ENCODE measurements at regions not wholly inside any gene's neighbourhood (a gene's known extent, or its start where the extent isn't known, plus 50 kb on each side); places are given as distances from the start of the nearest gene placed in this dataset.

DNA sequence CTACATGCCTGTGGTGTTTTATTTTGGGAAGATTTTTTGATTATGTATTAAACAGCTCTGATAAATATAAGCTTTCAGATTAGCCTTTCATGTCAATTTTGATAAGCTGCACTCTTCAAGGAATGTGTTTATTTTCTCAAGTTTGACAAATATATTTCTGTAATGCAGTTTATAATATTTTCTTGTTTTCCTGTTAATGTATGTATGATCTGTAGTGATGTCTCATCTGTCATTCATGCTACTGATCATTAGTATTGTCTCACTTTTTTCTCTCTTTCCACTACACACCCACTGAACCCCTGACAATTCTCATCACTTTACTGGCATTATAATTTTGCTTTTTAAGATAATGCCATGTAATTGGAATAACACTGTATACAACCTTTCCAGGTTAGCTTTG is 100.9 kb downstream of the TMEM18 start:
- DNase-seq (ENCODE audit: low read depth in 4 of 4, low spot score in 1 of 4), result no peak

GRCh38 chr2:575727-576236 is 101.4 kb downstream of the TMEM18 start:
- DNase-seq (ENCODE audit: low read depth in 4 of 4, low spot score in 1 of 4), result no peak

DNA sequence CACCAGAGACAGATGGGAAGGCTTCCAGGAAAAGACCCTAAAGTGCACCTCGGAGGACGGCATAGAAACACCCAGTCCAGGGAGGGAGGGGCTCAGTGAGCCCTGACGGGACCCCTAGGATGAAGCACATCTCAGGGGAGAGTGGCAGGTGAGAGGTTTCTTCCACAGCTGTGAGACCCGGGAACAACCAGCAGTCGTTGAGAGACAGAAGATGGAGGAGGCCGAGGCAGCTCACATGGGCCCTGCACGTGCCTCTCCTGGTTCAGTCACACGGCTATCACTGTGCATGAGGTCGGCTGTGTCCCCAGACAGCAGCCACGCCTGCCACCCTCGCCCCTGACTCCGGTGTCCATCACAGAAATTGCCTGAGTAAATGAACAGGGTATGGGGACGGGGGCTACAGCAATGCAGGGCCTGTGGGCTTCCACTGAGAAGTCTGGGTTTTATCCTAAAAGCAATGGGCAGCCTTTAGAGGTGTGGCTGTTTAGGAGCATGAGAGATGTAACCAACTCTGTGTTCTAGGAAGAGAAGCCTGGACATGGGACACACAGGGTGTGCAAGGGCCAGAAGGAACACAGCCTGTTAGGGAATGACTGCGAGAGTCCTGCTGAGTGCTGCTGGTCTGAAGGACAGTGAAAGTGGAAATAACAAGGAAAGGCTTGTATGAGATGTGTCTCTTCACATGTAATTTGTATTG is 102.0 kb downstream of the TMEM18 start:
- DNase-seq (ENCODE audit: low read depth in 4 of 4, low spot score in 1 of 4), result no peak

DNA sequence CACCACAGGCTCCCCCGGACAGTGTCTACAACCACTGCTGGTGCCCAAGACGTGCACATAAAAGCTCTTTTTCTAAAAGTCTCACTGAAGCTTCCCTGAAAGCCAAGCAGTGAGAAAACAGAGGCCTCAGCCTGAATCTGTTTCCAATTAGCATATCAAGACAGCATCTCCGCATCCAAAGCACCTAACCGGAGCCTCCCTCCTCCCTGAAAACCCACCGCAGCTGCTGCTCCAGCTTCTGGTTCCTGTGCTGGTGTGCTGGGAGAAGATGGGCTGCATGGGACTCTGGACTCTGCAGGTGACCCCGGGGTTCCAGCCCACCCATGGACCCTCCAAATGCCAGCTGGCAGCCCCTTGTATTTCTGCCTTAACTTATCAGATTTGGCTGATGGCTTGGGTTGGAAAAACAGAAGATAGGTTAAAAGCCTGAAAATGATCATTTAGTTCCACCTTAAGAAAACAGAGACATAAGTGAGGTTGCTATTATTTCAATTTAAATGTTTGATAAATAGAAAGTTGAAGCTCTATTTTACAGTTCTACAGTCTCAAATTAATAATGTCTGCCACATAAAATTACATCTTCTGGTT is 103.3 kb downstream of the TMEM18 start:
- no peak for DNase-seq (ENCODE audit: low read depth in 4 of 4, low spot score in 1 of 4)

- DNase-seq (ENCODE audit: low read depth in 4 of 4, low spot score in 1 of 4), result no peak
Observed at GRCh38 chr2:573025-573424, 104.2 kb downstream of the TMEM18 start.

DNA sequence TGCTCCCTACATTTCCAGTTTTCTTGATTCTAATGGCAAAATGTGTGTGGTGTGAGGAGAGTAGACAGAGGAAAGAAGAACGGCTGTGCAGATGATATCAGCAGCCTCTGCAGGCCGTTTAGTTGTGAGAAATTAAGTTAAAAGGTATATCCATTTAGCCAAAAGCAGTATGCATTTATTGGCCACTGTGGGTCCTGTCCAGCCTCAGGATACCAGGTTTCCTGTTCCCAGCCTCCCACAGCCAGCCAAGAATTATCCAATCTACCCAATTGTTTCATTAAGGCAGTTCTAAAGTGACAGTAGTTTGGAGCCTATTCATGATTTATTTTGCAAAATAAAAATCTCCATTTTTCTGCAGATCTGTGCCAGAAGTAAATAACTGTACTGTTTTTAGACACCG is 107.5 kb downstream of the TMEM18 start:
- no peak for DNase-seq (ENCODE audit: low read depth in 4 of 4, low spot score in 1 of 4)

DNA sequence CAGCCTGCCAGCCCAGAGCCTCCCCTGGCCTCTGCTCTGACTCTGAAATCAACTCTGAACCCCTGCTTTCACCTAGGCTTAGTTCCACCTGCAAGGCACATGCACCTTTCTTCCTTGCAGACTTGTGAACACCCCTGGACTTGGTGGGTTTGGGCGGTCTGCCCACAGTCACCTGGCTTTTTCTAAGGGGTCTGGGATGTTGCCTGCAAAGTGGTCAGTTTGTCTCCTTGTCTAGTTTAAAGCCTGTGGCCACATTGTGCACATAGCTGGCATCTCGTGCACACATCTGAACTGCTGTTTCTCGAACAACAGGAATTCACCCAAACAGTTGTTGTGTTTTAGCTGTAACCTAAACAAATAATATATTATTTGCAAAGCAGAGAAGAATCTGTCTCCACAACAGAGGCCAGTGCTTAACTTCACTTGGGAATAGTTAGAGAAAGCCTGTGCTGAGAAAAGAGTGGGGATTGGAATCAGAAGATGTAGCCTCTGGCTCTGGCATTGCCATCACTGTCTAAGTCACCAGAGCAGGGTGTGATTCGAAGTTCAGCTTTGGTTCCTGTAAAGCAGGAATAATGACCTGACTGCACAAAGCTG is 108.5 kb downstream of the TMEM18 start:
- no peak for DNase-seq (ENCODE audit: low read depth in 4 of 4, low spot score in 1 of 4)

GRCh38 chr2:567865-568638 is 109.2 kb downstream of the TMEM18 start:
- DNase-seq (ENCODE audit: low read depth in 4 of 4, low spot score in 1 of 4), result no peak

GRCh38 chr2:567496-567864 is 109.7 kb downstream of the TMEM18 start:
- no peak for DNase-seq (ENCODE audit: low read depth in 4 of 4, low spot score in 1 of 4)

GRCh38 chr2:566379-567313 is 110.6 kb downstream of the TMEM18 start:
- DNase-seq (ENCODE audit: low read depth in 4 of 4, low spot score in 1 of 4), result no peak

GRCh38 chr2:564471-565181 is 112.6 kb downstream of the TMEM18 start:
- no peak for DNase-seq (ENCODE audit: low read depth in 4 of 4, low spot score in 1 of 4)

DNA sequence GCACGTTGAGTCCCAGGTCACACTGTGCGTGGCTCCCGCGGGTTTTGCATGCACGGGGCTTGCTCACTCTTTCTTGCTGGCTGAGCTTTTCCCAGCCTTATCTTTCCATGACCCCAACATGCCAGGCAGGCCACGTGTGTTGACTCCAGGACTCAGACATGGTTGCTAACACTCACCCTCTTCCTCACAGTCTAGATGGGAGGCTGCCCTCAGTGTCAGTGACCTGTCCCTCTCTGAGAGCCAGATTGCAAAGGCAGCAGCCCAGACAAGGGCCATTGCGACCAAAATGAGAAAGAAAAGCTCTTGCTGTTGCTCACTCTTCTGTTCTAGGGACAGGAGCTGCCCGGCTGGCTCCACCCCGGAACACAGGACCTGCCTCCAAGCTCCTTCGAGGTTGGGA is 113.7 kb downstream of the TMEM18 start:
- DNase-seq (ENCODE audit: low read depth in 4 of 4, low spot score in 1 of 4), result no peak

DNA sequence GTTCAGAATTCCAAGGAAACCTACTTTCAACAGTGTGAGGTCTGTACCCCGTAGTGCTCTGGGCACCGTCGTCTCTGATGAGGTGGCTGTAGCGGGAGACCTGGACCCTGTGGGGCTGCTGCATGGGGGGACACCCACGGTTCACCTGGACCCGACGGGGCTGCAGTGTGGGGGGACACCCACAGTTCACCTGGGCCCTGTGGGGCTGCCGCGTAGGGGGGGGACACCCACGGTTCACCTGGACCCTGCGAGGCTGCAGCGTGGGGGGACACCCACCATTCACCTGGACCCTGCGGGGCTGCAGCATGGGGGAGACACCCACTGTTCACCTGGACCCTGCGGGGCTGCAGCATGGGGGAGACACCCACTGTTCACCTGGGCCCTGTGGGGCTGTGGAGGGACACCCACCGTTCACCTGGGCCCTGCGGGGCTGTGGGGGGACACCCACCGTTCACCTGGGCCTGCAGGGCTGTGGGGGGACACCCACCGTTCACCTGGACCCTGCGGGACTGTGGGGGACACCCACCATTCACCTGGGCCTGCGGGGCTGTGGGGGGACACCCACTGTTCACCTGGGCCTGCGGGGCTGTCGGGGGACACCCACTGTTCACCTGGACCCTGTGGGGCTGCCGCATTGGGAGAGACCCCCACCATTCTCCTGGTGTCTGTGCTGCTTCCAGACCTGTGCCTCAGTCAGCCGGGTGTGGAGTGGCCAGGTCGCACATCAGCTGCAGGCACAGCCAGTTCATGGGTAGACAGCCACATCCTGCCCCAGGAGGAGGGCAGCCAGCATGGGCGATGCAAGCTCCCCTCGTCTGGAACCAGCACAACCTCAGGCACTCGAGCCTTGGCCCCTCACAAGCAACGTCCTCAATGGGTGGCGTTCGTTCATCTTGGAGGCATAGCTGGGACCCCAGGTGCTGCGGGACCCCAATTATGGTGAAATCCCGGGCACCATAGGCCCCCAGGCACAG is 114.5 kb downstream of the TMEM18 start:
- DNase-seq (ENCODE audit: low read depth in 4 of 4, low spot score in 1 of 4), result no peak

DNA sequence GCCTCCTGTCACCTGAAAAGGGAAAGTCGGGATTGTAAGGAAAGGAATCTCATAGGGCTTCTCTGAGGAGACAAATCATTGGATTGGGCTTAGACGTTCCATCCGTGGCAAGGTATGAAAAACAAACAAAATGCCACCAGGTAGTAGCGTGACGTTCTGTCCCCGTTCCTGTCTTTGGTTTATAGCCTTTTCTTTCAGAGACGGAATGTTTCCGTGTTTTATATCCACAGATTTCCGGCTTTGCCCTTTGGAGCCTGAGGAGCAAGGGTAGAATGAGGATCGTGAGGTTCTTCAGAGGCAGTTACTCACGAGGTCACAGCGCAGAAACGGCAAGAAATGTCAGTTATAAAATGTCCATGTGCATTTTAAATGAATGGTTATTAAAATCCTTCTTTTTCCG is 118.3 kb downstream of the TMEM18 start:
- no peak for DNase-seq (ENCODE audit: low read depth in 4 of 4, low spot score in 1 of 4)

DNA sequence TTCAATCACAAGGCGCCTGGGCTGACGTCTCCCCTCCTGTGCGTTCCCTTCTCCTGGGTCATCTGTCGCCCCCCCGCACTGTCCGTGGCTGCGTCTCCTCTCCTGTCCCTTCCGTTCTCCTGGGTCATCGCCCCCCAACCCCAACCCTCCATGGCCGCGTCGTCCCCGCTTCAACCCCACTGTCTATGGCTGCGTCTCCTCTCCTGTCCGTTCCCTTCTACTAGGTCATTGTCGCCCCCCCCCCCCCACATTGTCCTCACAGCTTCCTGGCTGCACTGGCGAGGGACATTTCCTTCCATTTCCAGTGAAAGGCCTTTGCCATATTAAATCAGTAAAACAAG is 118.9 kb downstream of the TMEM18 start:
- no peak for DNase-seq (ENCODE audit: low read depth in 4 of 4, low spot score in 1 of 4)

GRCh38 chr2:557635-558301 is 119.4 kb downstream of the TMEM18 start:
- no peak for DNase-seq (ENCODE audit: low read depth in 4 of 4, low spot score in 1 of 4)

DNA sequence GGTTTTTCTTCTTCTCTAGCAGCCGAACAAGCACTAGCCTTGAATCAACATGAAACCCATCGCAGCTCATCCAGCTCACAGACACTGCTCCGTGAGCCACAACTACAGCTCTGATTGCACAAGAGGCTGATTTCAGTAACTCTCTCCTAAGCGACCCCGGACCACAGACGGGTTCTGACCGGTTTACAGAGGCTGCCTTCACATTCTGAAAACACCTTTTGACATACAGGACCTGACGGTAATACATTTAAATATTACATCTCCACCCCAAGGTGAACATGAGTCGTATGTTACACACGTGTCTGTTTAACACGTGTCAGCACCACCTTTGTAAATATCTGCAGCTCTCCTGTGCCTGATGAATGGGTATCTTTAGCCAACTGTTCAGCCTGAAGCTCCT is 120.7 kb downstream of the TMEM18 start:
- DNase-seq (ENCODE audit: low read depth in 4 of 4, low spot score in 1 of 4), result no peak

- no peak for DNase-seq (ENCODE audit: low read depth in 4 of 4, low spot score in 1 of 4)
Observed at GRCh38 chr2:555164-555922, 121.9 kb downstream of the TMEM18 start.
